DND-41 (cell line): ENCODE measurements at regions not wholly inside any gene's neighbourhood (a gene's known extent, or its start where the extent isn't known, plus 50 kb on each side); places are given as distances from the start of the nearest gene placed in this dataset.

ENCODE experiments used
- EZH2 ChIP-seq: IDR thresholded peaks from 3 replicates; pipeline ENCODE4 v1.6.1; 2012; ENCODE audit warnings: borderline replicate concordance, low read depth, mild to moderate bottlenecking, moderate library complexity, low read length, inconsistent platforms; ENCODE audit not compliant: severe bottlenecking
- TF ChIP-seq, protein P1 (sequence below): IDR thresholded peaks from 2 replicates; pipeline ENCODE4 v1.5.1; 2012; ENCODE audit warnings: borderline replicate concordance, low read length, moderate library complexity, mild to moderate bottlenecking; ENCODE audit not compliant: poor library complexity, severe bottlenecking; ENCODE audit errors: extremely low read depth

DNA sequence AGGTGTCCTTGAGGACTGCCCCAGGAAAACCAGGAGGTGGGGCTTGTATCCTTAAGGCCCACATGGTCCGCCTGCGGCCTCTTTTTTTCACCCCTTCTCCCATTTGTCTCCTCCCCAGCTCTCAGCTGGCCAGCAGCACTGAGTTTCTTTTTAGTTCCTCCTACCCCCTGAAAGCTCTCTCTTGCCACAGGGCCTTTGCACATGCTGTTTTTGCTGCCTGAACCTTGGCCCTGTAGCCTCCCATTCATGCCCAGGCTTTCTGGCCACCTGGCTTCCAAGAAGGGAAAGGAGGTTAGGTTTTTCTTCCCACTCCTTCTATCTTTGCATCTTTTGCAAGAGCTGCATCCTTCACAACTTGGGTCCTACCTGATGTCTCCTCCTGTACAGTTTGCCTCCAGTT lies 358.1 kb downstream of the VRK1 start:
- TF ChIP-seq, protein P1, sequence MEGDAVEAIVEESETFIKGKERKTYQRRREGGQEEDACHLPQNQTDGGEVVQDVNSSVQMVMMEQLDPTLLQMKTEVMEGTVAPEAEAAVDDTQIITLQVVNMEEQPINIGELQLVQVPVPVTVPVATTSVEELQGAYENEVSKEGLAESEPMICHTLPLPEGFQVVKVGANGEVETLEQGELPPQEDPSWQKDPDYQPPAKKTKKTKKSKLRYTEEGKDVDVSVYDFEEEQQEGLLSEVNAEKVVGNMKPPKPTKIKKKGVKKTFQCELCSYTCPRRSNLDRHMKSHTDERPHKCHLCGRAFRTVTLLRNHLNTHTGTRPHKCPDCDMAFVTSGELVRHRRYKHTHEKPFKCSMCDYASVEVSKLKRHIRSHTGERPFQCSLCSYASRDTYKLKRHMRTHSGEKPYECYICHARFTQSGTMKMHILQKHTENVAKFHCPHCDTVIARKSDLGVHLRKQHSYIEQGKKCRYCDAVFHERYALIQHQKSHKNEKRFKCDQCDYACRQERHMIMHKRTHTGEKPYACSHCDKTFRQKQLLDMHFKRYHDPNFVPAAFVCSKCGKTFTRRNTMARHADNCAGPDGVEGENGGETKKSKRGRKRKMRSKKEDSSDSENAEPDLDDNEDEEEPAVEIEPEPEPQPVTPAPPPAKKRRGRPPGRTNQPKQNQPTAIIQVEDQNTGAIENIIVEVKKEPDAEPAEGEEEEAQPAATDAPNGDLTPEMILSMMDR = no peak
- TF ChIP-seq EZH2 = no peak
